Right atrium auricular region (tissue), 2 donors: ENCODE measurements at regions not wholly inside any gene's neighbourhood (a gene's known extent, or its start where the extent isn't known, plus 50 kb on each side); places are given as distances from the start of the nearest gene placed in this dataset.
A peak's percentile ranks its signal among the peaks of the same experiment; 100 is the strongest.
"Not testable (repeated sequence)": the region's sequence is repeated elsewhere in the genome, so short reads cannot be mapped to it uniquely, and the experiment has no call there.

Experiments
- DNase-seq: peaks from one replicate; pipeline ENCODE4 v3.0.0-alpha.2; 2019; ENCODE audit warnings: low spot score
- H3K27ac ChIP-seq, 2 donors: fragments of 200-600 bp; sonication (generic); 1 replicate in 1 of 2; 2 replicates in 1 of 2; pipeline ENCODE4 v1.5.1; 2016 to 2019
- H3K27me3 ChIP-seq, 2 donors: fragments of 200-600 bp; sonication (generic); one replicate each; pipeline versions ENCODE4 v1.5.1 to v1.6.0; 2017 to 2019
- H3K36me3 ChIP-seq: fragments of 200-600 bp; sonication (generic); one replicate; pipeline ENCODE4 v1.5.1; 2016
- H3K4me1 ChIP-seq, 2 donors: fragments of 200-600 bp; sonication (generic); one replicate each; pipeline versions ENCODE4 v1.5.1 to v1.6.0; 2017 to 2019
- H3K4me3 ChIP-seq, 2 donors: fragments of 200-600 bp; sonication (generic); 1 replicate in 1 of 2; 2 replicates in 1 of 2; pipeline ENCODE4 v1.5.1; 2017 to 2019; ENCODE audit warnings: mild to moderate bottlenecking in 1 of 2, moderate library complexity in 1 of 2
- H3K9me3 ChIP-seq, 2 donors: fragments of 200-600 bp; sonication (generic); one replicate each; pipeline ENCODE4 v1.5.1; 2019
- CTCF ChIP-seq, 2 donors: fragments of 200-600 bp; sonication (generic); IDR thresholded peaks; one replicate each; pipeline ENCODE4 v1.5.1; 2019; ENCODE audit warnings: antibody characterized with exemption in 2 of 2

GRCh38 chr3:153513236-153513635 is 351.2 kb downstream of the RAP2B start:
- TF ChIP-seq CTCF (IDR thresholded peaks at IDR 0.05): peak in 1 of 2 donors; percentile 18

GRCh38 chr3:153528473-153528872 is 366.4 kb downstream of the RAP2B start:
- no peaks in the 10 kb centered on the region for H3K36me3 ChIP-seq
- peaks cover 0 to 4% of the 10 kb centered on the region in 2 donors for H3K9me3 ChIP-seq
- no peak for DNase-seq
- no peaks in the 10 kb centered on the region for H3K27me3 ChIP-seq
- TF ChIP-seq CTCF (IDR thresholded peaks at IDR 0.05): no peak
- no peak overlapping the region for H3K27ac ChIP-seq
- no peak overlapping the region for H3K4me3 ChIP-seq
- H3K4me1 ChIP-seq: no peaks in the 10 kb centered on the region

More at GRCh38 chr3:153513236-153513635, 351.2 kb downstream of the RAP2B start:
- DNase-seq: no peak
- Histone ChIP-seq H3K4me1 (no peaks in the 10 kb centered on the region), H3K9me3 (no peaks in the 10 kb centered on the region), H3K4me3 (no peak overlapping the region), H3K27me3 (no peaks in the 10 kb centered on the region), H3K36me3 (no peaks in the 10 kb centered on the region), H3K27ac (no peak overlapping the region)

GRCh38 chr3:153539263-153539662 is 377.2 kb downstream of the RAP2B start:
- no peaks in the 10 kb centered on the region for H3K4me1 ChIP-seq
- no peak overlapping the region for H3K4me3 ChIP-seq
- no peak for TF ChIP-seq CTCF (IDR thresholded peaks at IDR 0.05)
- DNase-seq: no peak
- peaks cover 0 to 6% of the 10 kb centered on the region in 2 donors for H3K9me3 ChIP-seq
- no peaks in the 10 kb centered on the region for H3K36me3 ChIP-seq
- no peaks in the 10 kb centered on the region for H3K27me3 ChIP-seq
- H3K27ac ChIP-seq: no peak overlapping the region

GRCh38 chr3:153545471-153545870 is 383.4 kb downstream of the RAP2B start:
- Histone ChIP-seq H3K36me3 (no peaks in the 10 kb centered on the region), H3K4me3 (no peak overlapping the region), H3K9me3 (no peaks in the 10 kb centered on the region), H3K4me1 (no peaks in the 10 kb centered on the region), H3K27me3 (no peaks in the 10 kb centered on the region), H3K27ac (no peak overlapping the region)
- no peak for DNase-seq
- TF ChIP-seq CTCF (IDR thresholded peaks at IDR 0.05): no peak

- Histone ChIP-seq H3K9me3 (no peaks in the 10 kb centered on the region), H3K36me3 (no peaks in the 10 kb centered on the region), H3K4me1 (no peaks in the 10 kb centered on the region), H3K27me3 (no peaks in the 10 kb centered on the region), H3K4me3 (no peak overlapping the region), H3K27ac (no peak overlapping the region)
- DNase-seq: no peak
- TF ChIP-seq CTCF (IDR thresholded peaks at IDR 0.05): no peak
Measured at GRCh38 chr3:153547970-153548369, 385.9 kb downstream of the RAP2B start.

- not testable (repeated sequence) for H3K4me1 ChIP-seq, H3K36me3 ChIP-seq, H3K27ac ChIP-seq, H3K9me3 ChIP-seq, H3K27me3 ChIP-seq, DNase-seq, H3K4me3 ChIP-seq
Measured at GRCh38 chr3:153549686-153550085, 387.7 kb downstream of the RAP2B start.
